A549 (cell line): ENCODE measurements at regions not wholly inside any gene's neighbourhood (a gene's known extent, or its start where the extent isn't known, plus 50 kb on each side); places are given as distances from the start of the nearest gene placed in this dataset.

ENCODE experiments used
- ATAC-seq, 2 experiments: fragments of 200-7000 bp in 1 of 2; fragments of >200 bp in 1 of 2; cut with Nextera tagmentation in 1 of 2; cut with Tn5 transposase in 1 of 2; 3 replicates each; pipeline versions ENCODE4 v1.8.0 to v1.9.1; 2018 to 2020; ENCODE audit warnings: mild to moderate bottlenecking in 1 of 2, moderate library complexity in 1 of 2
- CTCF ChIA-PET: fragments of 300-600 bp; sonication (Branson Sonifier 250); formaldehyde crosslinking; extraction: SDS; loops from one replicate; lab custom pipeline; 2021; ENCODE audit warnings: antibody characterized with exemption, inconsistent platforms; lab: Yijun Ruan, JAX
- POLR2A ChIA-PET: fragments of 350-600 bp; formaldehyde crosslinking; extraction: SDS; loops from one replicate; lab custom pipeline; 2021; ENCODE audit warnings: antibody characterized with exemption, inconsistent platforms; lab: Yijun Ruan, JAX
- DNase-seq, 2 experiments: peaks; one replicate each; pipeline versions ENCODE4 v3.0.0 to v3.0.0-alpha.2; 2011 to 2016; ENCODE audit warnings: low read depth in 1 of 2, low spot score in 1 of 2
- FAIRE-seq: peaks from 2 replicates; lab custom pipeline; 2011; peaks lifted over from hg19 to GRCh38; lab: Jason Lieb, UNC
- H3K27ac ChIP-seq, 2 experiments: fragments of >200 bp; sonication (Bioruptor Twin); formaldehyde crosslinking; 3 replicates each; pipeline ENCODE4 v1.5.1; 2016 to 2017
- H3K4me1 ChIP-seq: fragments of >200 bp; sonication (Bioruptor Twin); formaldehyde crosslinking; 3 replicates; pipeline ENCODE4 v1.6.1; 2016
- H3K4me2 ChIP-seq: fragments of >200 bp; sonication (Bioruptor Twin); formaldehyde crosslinking; 3 replicates; pipeline ENCODE4 v1.6.1; 2016
- H3K4me3 ChIP-seq: fragments of >200 bp; sonication (Bioruptor Twin); formaldehyde crosslinking; 3 replicates; pipeline ENCODE4 v1.5.1; 2016
- H3K9me3 ChIP-seq: fragments of >200 bp; sonication (Bioruptor Twin); formaldehyde crosslinking; 3 replicates; pipeline ENCODE4 v1.6.1; 2016
- ATOH8 ChIP-seq: fragments of 250-450 bp; sonication (Bioruptor Pico); IDR thresholded peaks from 2 replicates; pipeline ENCODE4 v1.5.0; 2020; ENCODE audit warnings: low read depth, mild to moderate bottlenecking, moderate library complexity
- EHF ChIP-seq: fragments of 250-450 bp; sonication (Bioruptor Pico); IDR thresholded peaks from 2 replicates; pipeline ENCODE4 v1.5.0; 2020; ENCODE audit warnings: mild to moderate bottlenecking
- ELK1 ChIP-seq: fragments of 150-350 bp; IDR thresholded peaks from 2 replicates; pipeline ENCODE4 v1.6.1; 2014; ENCODE audit warnings: low read depth, mild to moderate bottlenecking, low read length
- EP300 ChIP-seq, 2 experiments: fragments of >200 bp; sonication (Bioruptor Twin); formaldehyde crosslinking; IDR thresholded peaks; 2 replicates in 1 of 2; 3 replicates in 1 of 2; pipeline ENCODE4 v1.6.1; 2016 to 2017
- FOSL2 ChIP-seq, 2 experiments: fragments of 450-650 bp in 1 of 2; fragments of >200 bp in 1 of 2; sonication (Bioruptor Twin) in 1 of 2; formaldehyde crosslinking; IDR thresholded peaks; 2 replicates each; pipeline versions ENCODE4 v1.5.0 to v1.6.1; 2016 to 2020; ENCODE audit warnings: mild to moderate bottlenecking in 1 of 2, moderate library complexity in 1 of 2
- HDAC2 ChIP-seq: fragments of 200-600 bp; sonication (generic); IDR thresholded peaks from 2 replicates; pipeline ENCODE4 v1.6.1; 2016
- HEYL ChIP-seq: fragments of 250-450 bp; sonication (Bioruptor Pico); IDR thresholded peaks from 2 replicates; pipeline ENCODE4 v1.8.0; 2021; ENCODE audit warnings: mild to moderate bottlenecking, moderate library complexity
- HOXA7 ChIP-seq: fragments of 250-450 bp; sonication (Bioruptor Pico); IDR thresholded peaks from 2 replicates; pipeline ENCODE4 v1.5.0; 2020; ENCODE audit warnings: mild to moderate bottlenecking, moderate library complexity
- HOXB13 ChIP-seq: fragments of 250-450 bp; sonication (Bioruptor Pico); IDR thresholded peaks from 2 replicates; pipeline ENCODE4 v1.5.0; 2020; ENCODE audit warnings: low read depth, mild to moderate bottlenecking, moderate library complexity
- HOXB5 ChIP-seq: fragments of 250-450 bp; sonication (Bioruptor Pico); IDR thresholded peaks from 2 replicates; pipeline ENCODE4 v1.5.0; 2020; ENCODE audit warnings: mild to moderate bottlenecking, moderate library complexity
- JUN ChIP-seq, 2 experiments: fragments of >200 bp; sonication (Bioruptor Twin); formaldehyde crosslinking; IDR thresholded peaks; 2 replicates in 1 of 2; 3 replicates in 1 of 2; pipeline ENCODE4 v1.6.1; 2016 to 2017
- JUNB ChIP-seq: fragments of >200 bp; sonication (Bioruptor Twin); formaldehyde crosslinking; IDR thresholded peaks from 2 replicates; pipeline ENCODE4 v1.6.1; 2016
- KDM5A ChIP-seq: fragments of 200-600 bp; sonication (generic); IDR thresholded peaks from 2 replicates; pipeline ENCODE4 v1.6.1; 2016; ENCODE audit warnings: antibody characterized with exemption, mild to moderate bottlenecking
- MAFK ChIP-seq: fragments of 450-650 bp; IDR thresholded peaks from 2 replicates; pipeline ENCODE4 v1.6.1; 2014; ENCODE audit not compliant: partially characterized antibody
- MAZ ChIP-seq: fragments of 150-350 bp; IDR thresholded peaks from 2 replicates; pipeline ENCODE4 v1.6.1; 2014; ENCODE audit warnings: antibody characterized with exemption, low read depth, low read length, borderline replicate concordance
- NFE2L2 ChIP-seq: fragments of 150-350 bp; conservative IDR thresholded peaks from 2 replicates; pipeline ENCODE4 v1.6.1; 2014; ENCODE audit warnings: low read length
- NR3C1 ChIP-seq: fragments of >200 bp; sonication (Bioruptor Twin); formaldehyde crosslinking; IDR thresholded peaks from 3 replicates; pipeline ENCODE4 v1.6.1; 2017
- PHF8 ChIP-seq: fragments of 200-600 bp; sonication (generic); IDR thresholded peaks from 2 replicates; pipeline ENCODE4 v1.6.1; 2016; ENCODE audit warnings: low read depth, mild to moderate bottlenecking, antibody characterized with exemption, moderate library complexity, borderline replicate concordance
- POLR2AphosphoS2 ChIP-seq: conservative IDR thresholded peaks from 2 replicates; pipeline ENCODE4 v1.6.1; 2012; ENCODE audit warnings: low read length, improper control_type of control experiment, inconsistent platforms
- RAD21 ChIP-seq, 2 experiments: fragments of >200 bp in 1 of 2; sonication (Bioruptor Twin) in 1 of 2; formaldehyde crosslinking in 1 of 2; IDR thresholded peaks in 1 of 2; conservative IDR thresholded peaks in 1 of 2; 2 replicates in 1 of 2; 3 replicates in 1 of 2; pipeline ENCODE4 v1.6.1; 2012 to 2018; ENCODE audit warnings: inconsistent platforms in 1 of 2
- RARB ChIP-seq: fragments of 250-450 bp; sonication (Bioruptor Pico); IDR thresholded peaks from 2 replicates; pipeline ENCODE4 v1.8.0; 2021; ENCODE audit warnings: mild to moderate bottlenecking, moderate library complexity
- RCOR1 ChIP-seq: fragments of 150-350 bp; IDR thresholded peaks from 2 replicates; pipeline ENCODE4 v1.6.1; 2014; ENCODE audit warnings: antibody characterized with exemption, low read length, low read depth
- REST ChIP-seq: fragments of 200-600 bp; sonication (generic); IDR thresholded peaks from 2 replicates; pipeline ENCODE4 v1.6.1; 2016; ENCODE audit warnings: antibody characterized with exemption, mild to moderate bottlenecking, moderate library complexity
- SMC3 ChIP-seq: fragments of >200 bp; sonication (Bioruptor Twin); formaldehyde crosslinking; IDR thresholded peaks from 3 replicates; pipeline ENCODE4 v1.6.1; 2018; ENCODE audit warnings: inconsistent platforms
- TFCP2L1 ChIP-seq: fragments of 250-450 bp; sonication (Bioruptor Pico); IDR thresholded peaks from 2 replicates; pipeline ENCODE4 v1.5.0; 2021; ENCODE audit warnings: mild to moderate bottlenecking
- USF2 ChIP-seq: fragments of 450-650 bp; IDR thresholded peaks from 2 replicates; pipeline ENCODE4 v1.6.1; 2014; ENCODE audit warnings: antibody characterized with exemption
- WGBS: methylation state at CpG from one replicate; pipeline ENCODE4 v1.1.6; 2017; ENCODE audit errors: missing lambda C conversion rate; 5-methylcytosine and 5-hydroxymethylcytosine counted together

GRCh38 chr9:106670418-106670817, 192.5 kb upstream of the ZNF462 start:
- FAIRE-seq: no peak
- Histone ChIP-seq H3K27ac (no peak overlapping the region), H3K4me1 (no peaks in the 10 kb centered on the region)
- TF ChIP-seq ELK1: no peak
- no peak for TF ChIP-seq MAFK
- no peak for TF ChIP-seq EHF
- no peak for TF ChIP-seq NR3C1
- no peak for TF ChIP-seq HDAC2
- no peak for TF ChIP-seq HOXB5 (CRISPR knock-in tag)
- no peak for TF ChIP-seq POLR2AphosphoS2
- TF ChIP-seq JUNB: no peak
- TF ChIP-seq USF2: no peak
- TF ChIP-seq RCOR1: no peak
- no peak for TF ChIP-seq HEYL
- TF ChIP-seq KDM5A: no peak
- no peak for TF ChIP-seq JUN (IDR thresholded peaks at IDR 0.05)
- no peak for TF ChIP-seq MAZ
- no peak for TF ChIP-seq RARB (CRISPR knock-in tag)
- TF ChIP-seq REST: no peak
- TF ChIP-seq HOXA7 (CRISPR knock-in tag): no peak
- TF ChIP-seq, all 56 proteins: peak for 0
- H3K4me3 ChIP-seq: no peak overlapping the region
- no peak for ATAC-seq
- ChIA-PET CTCF (no interaction called here), POLR2A (no interaction called here)
- WGBS: 5% methylated on average over 2 of the region's 2 CpGs
- no peaks in the 10 kb centered on the region for H3K9me3 ChIP-seq
- no peak for DNase-seq
- no peak overlapping the region for H3K4me2 ChIP-seq

- no peak overlapping the region for H3K4me2 ChIP-seq
- no peak for TF ChIP-seq JUN (IDR thresholded peaks at IDR 0.05)
- no peak for TF ChIP-seq SMC3
- no peak for TF ChIP-seq HOXA7 (CRISPR knock-in tag)
- TF ChIP-seq TFCP2L1 (CRISPR knock-in tag): no peak
- TF ChIP-seq NFE2L2: no peak
- no peak for TF ChIP-seq PHF8
- no peak for TF ChIP-seq ELK1
- TF ChIP-seq RAD21 (conservative IDR thresholded peaks at IDR 0.05 in 1 of 2, IDR thresholded peaks at IDR 0.05 in 1 of 2): no peak
- no peak for TF ChIP-seq POLR2AphosphoS2
- TF ChIP-seq EHF: no peak
- TF ChIP-seq FOSL2 (IDR thresholded peaks at IDR 0.05): no peak
- TF ChIP-seq FOSL2 (CRISPR knock-in tag; IDR thresholded peaks at IDR 0.05): no peak
- no peak for TF ChIP-seq ATOH8 (CRISPR knock-in tag)
- no peak for TF ChIP-seq HOXB13 (CRISPR knock-in tag)
- no peak for TF ChIP-seq HOXB5 (CRISPR knock-in tag)
- TF ChIP-seq JUNB: no peak
- TF ChIP-seq EP300 (IDR thresholded peaks at IDR 0.05): no peak
- TF ChIP-seq, all 56 proteins: peak for 0
- no peak for ATAC-seq
- ChIA-PET CTCF (interaction anchor here (1.1 kb wide), 1 partner anchor 493 kb away, joined by 3 read pairs; no protein-coding TSS in a partner anchor), POLR2A (no interaction called here)
- WGBS: 8% methylated on average over 4 of the region's 4 CpGs
- Histone ChIP-seq H3K27ac (no peak overlapping the region), H3K4me3 (no peak overlapping the region), H3K9me3 (no peaks in the 10 kb centered on the region), H3K4me1 (no peaks in the 10 kb centered on the region)
- FAIRE-seq: no peak
- no peak for DNase-seq
Observed at GRCh38 chr9:106675780-106676179, 187.2 kb upstream of the ZNF462 start.
